ENCODE measurements at regions not wholly inside any gene's neighbourhood (a gene's known extent, or its start where the extent isn't known, plus 50 kb on each side); places are given as distances from the start of the nearest gene placed in this dataset.

DNA sequence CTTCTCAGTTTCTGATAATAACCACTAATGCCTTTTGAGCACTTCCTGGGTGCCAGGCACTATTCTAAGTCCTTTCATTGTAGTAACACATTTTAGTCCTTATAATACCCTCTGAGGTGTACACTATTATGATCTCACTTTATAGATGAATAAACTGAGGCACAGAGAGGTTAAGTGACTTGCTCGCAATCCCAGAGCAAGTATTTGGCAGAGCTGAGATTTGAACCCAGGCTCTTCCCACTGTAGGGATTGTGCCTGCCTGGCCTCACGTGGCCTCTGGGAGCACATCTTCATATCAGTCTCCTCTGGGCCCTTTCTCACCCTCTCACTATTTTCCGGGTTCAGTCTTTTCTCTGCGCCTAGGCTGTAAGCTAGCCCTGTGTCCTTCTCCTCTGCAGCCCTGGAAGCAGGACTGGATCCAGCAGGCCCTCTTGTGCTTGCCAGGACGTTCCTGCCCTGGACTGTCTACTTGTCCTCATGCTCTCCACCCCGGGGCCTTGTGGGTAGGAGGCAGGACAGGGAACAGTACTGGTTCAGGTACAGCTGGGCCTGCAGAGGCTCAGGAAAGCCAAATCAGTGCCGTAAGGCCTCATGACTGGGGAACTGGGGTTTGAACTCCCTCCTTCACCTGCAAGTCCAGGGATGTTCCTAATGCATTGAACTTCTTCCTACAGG, 139.6 kb downstream of the VEGFA start (continued):
- TF ChIP-seq CEBPG (CRISPR knock-in tag; IDR thresholded peaks at IDR 0.05), result no peak
- no peak for TF ChIP-seq CEBPG (tag; conservative IDR thresholded peaks at IDR 0.05 in 1 of 2, IDR thresholded peaks at IDR 0.05 in 1 of 2)
- TF ChIP-seq E2F3 (CRISPR knock-in tag; IDR thresholded peaks at IDR 0.05), result no peak
- 0 out of 2 replicates have a peak, but pooled peaks have one; percentile 56 for TF ChIP-seq ZNF3 (CRISPR knock-in tag; IDR thresholded peaks at IDR 0.05)
- TF ChIP-seq ZNF764 (CRISPR knock-in tag; IDR thresholded peaks at IDR 0.05; ENCODE audit: low read depth), result no peak
- TF ChIP-seq MTF1 (CRISPR knock-in tag; IDR thresholded peaks at IDR 0.05; ENCODE audit: borderline replicate concordance), result peak; percentile 69
- peak; percentile 69; the same call in 1 of the 2 replicates for TF ChIP-seq CXXC5 (CRISPR knock-in tag; IDR thresholded peaks at IDR 0.05)
- TF ChIP-seq, protein P1, sequence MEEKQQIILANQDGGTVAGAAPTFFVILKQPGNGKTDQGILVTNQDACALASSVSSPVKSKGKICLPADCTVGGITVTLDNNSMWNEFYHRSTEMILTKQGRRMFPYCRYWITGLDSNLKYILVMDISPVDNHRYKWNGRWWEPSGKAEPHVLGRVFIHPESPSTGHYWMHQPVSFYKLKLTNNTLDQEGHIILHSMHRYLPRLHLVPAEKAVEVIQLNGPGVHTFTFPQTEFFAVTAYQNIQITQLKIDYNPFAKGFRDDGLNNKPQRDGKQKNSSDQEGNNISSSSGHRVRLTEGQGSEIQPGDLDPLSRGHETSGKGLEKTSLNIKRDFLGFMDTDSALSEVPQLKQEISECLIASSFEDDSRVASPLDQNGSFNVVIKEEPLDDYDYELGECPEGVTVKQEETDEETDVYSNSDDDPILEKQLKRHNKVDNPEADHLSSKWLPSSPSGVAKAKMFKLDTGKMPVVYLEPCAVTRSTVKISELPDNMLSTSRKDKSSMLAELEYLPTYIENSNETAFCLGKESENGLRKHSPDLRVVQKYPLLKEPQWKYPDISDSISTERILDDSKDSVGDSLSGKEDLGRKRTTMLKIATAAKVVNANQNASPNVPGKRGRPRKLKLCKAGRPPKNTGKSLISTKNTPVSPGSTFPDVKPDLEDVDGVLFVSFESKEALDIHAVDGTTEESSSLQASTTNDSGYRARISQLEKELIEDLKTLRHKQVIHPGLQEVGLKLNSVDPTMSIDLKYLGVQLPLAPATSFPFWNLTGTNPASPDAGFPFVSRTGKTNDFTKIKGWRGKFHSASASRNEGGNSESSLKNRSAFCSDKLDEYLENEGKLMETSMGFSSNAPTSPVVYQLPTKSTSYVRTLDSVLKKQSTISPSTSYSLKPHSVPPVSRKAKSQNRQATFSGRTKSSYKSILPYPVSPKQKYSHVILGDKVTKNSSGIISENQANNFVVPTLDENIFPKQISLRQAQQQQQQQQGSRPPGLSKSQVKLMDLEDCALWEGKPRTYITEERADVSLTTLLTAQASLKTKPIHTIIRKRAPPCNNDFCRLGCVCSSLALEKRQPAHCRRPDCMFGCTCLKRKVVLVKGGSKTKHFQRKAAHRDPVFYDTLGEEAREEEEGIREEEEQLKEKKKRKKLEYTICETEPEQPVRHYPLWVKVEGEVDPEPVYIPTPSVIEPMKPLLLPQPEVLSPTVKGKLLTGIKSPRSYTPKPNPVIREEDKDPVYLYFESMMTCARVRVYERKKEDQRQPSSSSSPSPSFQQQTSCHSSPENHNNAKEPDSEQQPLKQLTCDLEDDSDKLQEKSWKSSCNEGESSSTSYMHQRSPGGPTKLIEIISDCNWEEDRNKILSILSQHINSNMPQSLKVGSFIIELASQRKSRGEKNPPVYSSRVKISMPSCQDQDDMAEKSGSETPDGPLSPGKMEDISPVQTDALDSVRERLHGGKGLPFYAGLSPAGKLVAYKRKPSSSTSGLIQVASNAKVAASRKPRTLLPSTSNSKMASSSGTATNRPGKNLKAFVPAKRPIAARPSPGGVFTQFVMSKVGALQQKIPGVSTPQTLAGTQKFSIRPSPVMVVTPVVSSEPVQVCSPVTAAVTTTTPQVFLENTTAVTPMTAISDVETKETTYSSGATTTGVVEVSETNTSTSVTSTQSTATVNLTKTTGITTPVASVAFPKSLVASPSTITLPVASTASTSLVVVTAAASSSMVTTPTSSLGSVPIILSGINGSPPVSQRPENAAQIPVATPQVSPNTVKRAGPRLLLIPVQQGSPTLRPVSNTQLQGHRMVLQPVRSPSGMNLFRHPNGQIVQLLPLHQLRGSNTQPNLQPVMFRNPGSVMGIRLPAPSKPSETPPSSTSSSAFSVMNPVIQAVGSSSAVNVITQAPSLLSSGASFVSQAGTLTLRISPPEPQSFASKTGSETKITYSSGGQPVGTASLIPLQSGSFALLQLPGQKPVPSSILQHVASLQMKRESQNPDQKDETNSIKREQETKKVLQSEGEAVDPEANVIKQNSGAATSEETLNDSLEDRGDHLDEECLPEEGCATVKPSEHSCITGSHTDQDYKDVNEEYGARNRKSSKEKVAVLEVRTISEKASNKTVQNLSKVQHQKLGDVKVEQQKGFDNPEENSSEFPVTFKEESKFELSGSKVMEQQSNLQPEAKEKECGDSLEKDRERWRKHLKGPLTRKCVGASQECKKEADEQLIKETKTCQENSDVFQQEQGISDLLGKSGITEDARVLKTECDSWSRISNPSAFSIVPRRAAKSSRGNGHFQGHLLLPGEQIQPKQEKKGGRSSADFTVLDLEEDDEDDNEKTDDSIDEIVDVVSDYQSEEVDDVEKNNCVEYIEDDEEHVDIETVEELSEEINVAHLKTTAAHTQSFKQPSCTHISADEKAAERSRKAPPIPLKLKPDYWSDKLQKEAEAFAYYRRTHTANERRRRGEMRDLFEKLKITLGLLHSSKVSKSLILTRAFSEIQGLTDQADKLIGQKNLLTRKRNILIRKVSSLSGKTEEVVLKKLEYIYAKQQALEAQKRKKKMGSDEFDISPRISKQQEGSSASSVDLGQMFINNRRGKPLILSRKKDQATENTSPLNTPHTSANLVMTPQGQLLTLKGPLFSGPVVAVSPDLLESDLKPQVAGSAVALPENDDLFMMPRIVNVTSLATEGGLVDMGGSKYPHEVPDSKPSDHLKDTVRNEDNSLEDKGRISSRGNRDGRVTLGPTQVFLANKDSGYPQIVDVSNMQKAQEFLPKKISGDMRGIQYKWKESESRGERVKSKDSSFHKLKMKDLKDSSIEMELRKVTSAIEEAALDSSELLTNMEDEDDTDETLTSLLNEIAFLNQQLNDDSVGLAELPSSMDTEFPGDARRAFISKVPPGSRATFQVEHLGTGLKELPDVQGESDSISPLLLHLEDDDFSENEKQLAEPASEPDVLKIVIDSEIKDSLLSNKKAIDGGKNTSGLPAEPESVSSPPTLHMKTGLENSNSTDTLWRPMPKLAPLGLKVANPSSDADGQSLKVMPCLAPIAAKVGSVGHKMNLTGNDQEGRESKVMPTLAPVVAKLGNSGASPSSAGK (IDR thresholded peaks at IDR 0.05), result peak; percentile 10; the same call in 1 of the 2 replicates
- TF ChIP-seq, protein P2, sequence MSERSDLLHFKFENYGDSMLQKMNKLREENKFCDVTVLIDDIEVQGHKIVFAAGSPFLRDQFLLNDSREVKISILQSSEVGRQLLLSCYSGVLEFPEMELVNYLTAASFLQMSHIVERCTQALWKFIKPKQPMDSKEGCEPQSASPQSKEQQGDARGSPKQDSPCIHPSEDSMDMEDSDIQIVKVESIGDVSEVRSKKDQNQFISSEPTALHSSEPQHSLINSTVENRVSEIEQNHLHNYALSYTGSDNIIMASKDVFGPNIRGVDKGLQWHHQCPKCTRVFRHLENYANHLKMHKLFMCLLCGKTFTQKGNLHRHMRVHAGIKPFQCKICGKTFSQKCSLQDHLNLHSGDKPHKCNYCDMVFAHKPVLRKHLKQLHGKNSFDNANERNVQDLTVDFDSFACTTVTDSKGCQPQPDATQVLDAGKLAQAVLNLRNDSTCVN (CRISPR knock-in tag; IDR thresholded peaks at IDR 0.05), result peak; percentile 37; the same call in 1 of the 2 replicates
- TF ChIP-seq FOXJ3 (CRISPR knock-in tag; IDR thresholded peaks at IDR 0.05), result no peak
- TF ChIP-seq ZNF217 (CRISPR knock-in tag; IDR thresholded peaks at IDR 0.05), result no peak
- no peak for TF ChIP-seq DIDO1 (tag; IDR thresholded peaks at IDR 0.05; ENCODE audit: low read depth)
- TF ChIP-seq SUPT5H (IDR thresholded peaks at IDR 0.05), result no peak
- TF ChIP-seq ZNF174 (CRISPR knock-in tag; IDR thresholded peaks at IDR 0.05), result no peak
- no peak for TF ChIP-seq NEUROD1 (IDR thresholded peaks at IDR 0.05; ENCODE audit: borderline replicate concordance, low read depth, low read length, partially characterized antibody)
- peak; percentile 42 to 70 for TF ChIP-seq MAZ (CRISPR knock-in tag; conservative IDR thresholded peaks at IDR 0.05 in 1 of 2, IDR thresholded peaks at IDR 0.05 in 1 of 2)
- no peak for TF ChIP-seq SAFB (IDR thresholded peaks at IDR 0.05; ENCODE audit: borderline replicate concordance, low read depth, low read length)

Measured in K562 (cell line).